CMK (cell line): ENCODE measurements at regions not wholly inside any gene's neighbourhood (a gene's known extent, or its start where the extent isn't known, plus 50 kb on each side); places are given as distances from the start of the nearest gene placed in this dataset.

Source experiments
- DNase-seq: peaks from one replicate; pipeline ENCODE4 v3.0.0-alpha.2; 2010; ENCODE audit warnings: low read depth

DNA sequence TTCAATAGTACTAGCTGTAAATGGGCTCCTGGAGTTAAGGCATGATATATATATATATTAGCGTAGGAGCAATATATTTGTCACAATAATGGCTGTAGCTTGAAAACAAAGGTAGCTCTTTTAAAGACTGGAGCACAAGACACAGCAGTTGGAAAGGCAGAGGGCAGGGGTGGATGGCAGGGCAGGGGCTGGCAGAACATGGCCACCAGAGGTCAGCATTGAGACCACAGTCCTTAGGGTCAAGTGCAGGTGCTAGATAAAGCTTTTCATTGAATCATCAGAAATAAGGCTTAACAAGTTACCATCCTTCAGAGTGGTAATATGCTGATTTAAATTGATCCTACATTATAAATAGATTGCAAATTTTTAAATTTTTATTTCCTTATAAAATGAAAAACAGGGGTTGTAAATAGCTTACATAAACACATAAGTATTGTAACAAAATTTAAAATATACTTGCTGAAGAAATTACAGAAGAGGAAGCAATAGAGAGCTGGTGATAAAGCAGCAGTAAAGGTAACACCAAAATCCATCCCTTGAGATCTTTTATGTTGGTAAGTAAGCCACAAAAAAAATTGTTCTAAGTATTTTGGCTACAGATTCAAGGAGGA is 161.2 kb upstream of the PIEZO2 start:
- DNase-seq, result peak; percentile 20

DNA sequence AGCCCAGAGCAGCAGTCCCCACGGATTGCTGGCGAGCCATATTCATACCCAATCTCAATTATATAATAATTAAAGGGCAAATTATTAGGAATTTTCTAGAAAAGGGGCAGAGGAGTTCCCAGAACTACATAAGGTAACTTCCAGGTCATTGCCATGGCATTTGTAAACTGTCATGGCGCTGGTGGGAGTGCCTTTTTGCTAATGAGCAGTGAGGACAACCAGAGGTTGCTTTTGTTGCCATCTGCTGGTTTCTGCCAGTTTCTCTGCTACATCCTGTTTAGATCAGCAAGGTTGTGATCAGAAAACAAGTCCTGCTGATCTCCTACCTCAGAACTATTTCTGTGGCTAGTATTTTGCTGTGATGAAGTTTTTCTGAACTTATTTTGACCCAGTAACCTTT is 159.8 kb upstream of the PIEZO2 start:
- DNase-seq, result no peak

DNA sequence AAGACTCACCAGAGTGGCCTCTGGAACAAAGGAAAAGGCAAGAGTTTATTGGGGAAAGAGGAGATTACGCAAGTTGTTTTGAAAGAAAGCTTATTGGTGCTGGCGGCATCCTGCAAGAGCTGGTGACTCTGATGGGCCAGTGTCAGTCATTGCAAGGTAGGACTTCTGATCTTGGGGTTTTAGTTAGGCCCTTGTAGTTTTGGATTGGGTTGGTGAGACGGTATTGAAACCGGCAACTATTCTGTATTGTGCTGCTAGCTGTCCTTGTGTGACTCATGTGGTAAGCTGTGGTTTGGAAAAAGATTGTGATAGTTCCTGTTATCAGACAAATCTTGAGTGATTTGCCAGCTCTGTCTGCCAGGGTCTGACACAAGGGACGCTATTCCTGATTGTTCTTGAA is 159.1 kb upstream of the PIEZO2 start:
- DNase-seq, result no peak

DNA sequence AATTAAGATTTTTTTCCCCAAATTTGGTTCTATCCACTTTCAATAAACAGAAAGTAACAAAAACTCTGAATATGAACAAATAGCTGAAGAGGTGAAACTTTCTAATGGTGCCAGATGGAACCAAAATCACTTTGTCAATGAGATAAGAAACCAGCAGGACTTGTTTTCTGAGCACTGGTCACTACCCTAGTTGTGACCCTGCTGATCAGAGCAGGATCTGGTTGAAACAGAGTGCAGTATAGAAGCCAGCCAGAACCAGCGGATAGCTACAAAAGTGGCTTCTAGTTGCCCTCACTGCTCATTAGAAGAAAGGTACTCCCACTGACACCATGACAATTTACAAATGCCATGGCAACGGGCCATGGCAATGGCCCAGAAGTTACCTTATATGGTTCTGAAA is 158.3 kb upstream of the PIEZO2 start:
- DNase-seq, result no peak

DNA sequence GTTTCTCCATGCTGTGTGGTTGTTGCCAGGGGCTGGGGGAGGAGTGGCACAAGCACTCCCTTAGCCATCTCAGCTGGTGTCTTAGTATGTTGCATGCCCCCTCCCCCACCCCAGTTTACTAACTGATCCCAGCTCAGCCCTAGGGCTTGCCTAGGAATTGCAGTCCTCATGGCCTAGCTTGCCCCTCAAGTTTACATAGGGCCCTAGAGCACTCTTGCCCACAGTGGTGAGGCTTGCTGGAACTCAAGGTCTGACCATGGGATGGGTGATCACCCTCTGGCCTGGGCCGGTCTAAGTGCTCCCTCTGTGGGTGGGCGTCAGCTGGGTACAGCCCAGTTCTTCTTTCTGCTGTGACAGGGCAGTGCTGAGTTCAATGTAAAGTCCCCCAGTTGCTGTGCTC is 156.1 kb upstream of the PIEZO2 start:
- no peak for DNase-seq

DNA sequence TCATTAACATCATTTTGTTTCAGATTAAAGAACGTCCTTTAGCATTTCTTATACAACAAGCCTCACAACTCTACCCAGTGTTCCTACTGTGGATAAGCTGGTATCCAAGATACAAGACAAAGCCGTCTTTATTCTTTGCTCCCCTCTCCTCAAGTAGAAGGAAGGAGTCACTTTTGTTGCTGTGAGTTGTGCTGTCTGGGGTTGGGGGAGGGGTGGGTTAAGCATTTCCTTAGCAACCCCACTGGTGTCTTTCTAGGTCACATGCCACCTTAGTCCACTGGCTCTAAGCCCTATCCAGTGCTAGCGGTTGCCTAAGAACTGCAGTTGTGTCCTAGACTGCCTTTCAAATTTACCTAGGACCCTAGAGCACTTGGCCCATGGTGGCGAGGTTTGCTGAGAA is 155.6 kb upstream of the PIEZO2 start:
- no peak for DNase-seq

DNA sequence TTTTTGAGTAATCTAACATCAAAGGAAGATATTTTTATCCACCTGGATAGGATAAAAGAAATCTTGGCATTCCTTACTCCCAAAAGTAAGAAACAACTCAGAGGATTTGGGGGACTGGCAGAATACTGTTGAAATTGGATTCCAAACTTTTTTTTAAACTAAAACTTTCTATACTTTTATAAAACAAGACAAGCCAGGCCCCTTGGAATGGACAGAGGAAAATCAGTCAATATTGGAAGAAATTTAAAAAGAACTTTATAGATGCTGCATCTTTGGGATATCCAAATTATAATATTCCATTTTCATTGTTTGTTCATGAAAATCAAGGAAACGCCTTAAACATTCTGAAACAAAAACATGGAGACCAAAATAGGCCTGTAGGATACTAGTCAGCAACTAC is 147.6 kb upstream of the PIEZO2 start:
- DNase-seq, result no peak

DNA sequence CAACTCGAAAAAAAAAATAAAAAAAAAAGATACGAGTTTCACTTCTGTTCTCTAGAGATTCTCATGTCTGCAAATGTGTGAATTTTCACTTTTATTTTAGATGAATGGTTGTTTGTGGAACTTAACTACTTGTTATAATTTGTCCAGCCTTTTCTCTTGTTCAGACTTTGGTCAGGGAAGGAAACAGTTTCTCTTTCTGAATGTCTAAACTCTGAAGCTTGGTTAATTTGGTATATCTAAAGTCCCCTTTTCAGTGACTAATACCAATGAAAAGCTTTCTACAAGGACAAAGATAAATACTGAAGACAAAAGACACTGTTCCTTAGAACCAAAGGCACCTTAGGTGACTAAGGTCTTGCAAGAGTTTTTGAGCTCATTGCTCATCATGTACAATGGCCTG is 144.4 kb upstream of the PIEZO2 start:
- DNase-seq, result no peak

DNA sequence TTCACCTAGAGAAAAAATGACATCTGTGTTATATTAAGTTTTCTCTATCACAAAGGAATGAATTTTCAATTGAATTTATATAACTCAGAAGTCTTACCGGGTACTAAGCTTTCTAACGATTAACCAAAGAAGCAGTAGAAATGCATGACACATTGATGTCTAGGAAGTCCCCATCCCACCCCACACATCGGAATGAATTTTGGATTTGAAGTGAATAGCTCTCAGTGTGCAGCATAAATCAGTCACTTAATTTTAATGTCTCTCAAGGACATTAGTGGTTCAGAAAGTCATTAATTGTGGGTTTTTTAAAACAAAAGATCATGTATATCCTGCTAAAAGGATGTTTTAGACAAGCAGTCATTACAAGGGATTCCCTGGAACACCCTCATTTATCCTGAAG is 141.4 kb upstream of the PIEZO2 start:
- DNase-seq, result no peak

DNA sequence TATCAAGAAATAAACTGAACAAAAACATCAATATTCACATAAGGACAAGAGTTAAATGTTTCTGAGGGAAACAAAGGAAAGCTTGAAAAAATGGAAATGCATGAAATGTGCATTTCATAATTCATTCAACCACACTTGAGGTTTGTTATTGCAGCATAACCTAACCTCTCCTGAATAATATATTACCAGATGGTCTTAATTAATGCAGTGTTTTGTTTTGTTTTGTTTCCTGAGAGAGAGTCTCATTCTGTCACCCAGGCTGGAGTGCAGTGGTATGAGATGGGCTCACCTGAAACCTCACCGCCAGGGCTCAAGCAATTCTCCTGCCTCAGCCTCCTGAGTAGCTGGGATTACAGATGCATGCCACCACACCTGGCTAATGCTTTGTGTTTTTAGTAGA is 139.9 kb upstream of the PIEZO2 start:
- DNase-seq, result no peak

DNA sequence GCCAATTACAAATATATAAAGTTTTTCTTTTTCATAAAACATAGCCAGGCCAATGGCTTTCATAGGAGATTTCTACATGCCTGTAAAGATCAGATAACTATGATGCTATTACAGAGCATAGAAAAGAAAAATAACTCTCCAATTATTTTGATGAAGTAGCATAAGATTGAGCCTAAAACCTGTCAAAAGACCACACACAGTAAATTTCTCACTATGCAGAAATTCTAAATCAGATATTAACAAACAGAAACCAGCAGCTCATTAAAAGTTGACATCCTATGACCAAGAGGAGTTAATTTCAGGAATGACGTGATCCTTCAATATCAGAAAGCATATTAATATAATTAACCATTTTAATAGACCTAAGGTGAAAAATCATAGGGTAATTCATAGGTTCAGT is 139.0 kb upstream of the PIEZO2 start:
- no peak for DNase-seq

DNA sequence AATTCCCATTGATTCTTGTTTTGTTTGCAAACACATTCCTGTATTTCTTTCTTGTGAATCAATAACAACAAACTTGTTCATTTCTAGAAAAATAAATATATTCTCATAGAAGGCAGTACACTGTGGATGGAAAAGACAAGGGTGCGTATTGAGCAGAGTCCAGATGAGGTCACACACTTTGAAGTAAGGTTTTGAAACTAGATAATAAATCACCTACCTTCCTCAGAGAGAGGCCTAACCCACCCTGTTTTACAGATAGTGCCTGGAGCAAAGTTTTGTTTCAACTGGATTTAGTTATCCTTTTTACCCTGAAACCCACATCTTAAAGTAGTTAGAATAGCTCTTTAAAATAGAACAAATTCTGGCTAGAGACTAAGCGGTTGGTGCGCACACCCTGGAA is 137.1 kb upstream of the PIEZO2 start:
- DNase-seq, result no peak

DNA sequence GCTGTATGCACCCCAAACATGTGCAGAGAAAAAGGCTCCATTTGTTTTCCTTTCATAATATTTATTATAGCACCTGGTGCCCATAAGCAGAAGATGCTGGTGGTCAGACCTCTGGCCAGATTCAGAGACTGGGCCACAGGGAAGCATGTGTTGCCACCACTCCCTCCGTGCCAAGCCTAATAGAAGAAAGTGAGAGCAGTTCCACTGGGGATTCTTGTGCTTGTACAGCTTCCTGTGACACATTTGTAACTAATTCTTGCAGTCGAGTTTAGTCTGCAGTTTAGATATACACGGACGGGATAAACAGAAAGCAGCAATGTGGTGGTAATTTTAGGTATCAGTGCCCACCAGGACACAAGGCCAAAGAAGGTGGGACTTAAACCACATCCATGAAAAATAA is 135.4 kb upstream of the PIEZO2 start:
- no peak for DNase-seq

DNA sequence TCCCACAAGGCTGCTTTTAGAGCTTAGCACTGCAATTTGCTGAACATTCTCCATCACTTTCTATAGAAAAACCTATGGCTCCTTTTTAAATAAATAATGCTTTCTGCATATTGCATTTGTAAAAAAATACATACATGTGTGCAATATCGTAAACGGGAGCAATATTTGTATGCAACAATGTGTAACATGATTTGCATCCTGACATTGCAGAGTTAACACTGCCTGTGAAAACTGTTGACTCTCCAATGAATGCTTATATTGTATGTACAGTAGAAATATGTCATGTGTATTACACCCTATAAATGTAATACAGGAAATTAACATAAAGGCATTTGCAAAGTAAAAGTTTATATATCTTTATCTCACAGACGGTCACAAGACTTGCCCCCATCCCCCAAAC is 135.0 kb upstream of the PIEZO2 start:
- no peak for DNase-seq

DNA sequence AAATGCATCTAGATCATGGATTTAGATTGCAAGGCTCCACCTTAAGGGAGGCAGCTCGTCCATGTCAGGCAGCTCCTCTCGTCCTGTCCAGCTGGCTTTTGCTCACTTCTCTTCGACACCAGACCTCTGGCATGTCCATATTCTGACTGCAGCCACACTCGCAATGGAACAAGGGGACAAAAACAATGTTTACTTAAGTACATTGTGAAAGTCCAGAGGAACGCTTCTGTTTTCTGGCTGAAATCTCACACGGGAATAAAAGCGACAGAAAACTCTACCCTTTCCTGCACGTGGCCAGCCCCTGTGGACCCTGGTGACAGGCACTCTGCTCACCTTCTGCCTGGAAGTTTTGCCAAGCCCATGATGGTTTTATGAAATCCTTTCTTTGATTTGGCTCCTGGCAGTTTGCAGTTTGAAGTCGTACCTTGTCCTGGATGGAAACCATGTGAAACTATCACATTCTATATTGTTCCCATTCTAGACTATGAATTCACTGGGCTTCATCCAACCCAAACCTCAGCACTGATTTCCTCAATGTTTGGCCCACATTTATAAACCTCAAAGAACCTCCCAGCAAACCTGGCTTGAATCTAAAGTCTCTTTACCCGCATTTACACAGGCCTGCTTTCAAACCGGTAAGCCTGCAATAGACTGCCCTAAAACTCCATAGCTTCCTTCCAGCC is 134.3 kb upstream of the PIEZO2 start:
- DNase-seq, result no peak

DNA sequence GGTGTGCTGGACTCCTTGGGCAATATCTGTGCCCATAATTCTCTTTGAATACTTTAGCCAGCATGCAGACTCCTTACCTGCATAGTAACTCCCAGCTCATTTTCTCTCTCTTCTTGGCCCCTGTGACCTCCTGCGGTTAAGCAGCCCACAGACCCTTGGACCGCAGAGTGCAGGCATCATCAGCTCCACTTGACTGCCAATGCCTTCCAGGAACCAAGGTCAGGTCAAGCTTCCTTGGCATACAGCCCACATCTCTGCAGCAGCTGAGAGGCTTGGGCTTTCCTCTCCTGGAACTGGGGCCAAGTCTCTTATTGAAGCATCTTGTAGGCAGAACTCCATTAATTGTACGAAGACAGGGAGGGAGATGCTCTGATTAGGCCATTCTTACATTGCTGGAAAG is 130.1 kb upstream of the PIEZO2 start:
- no peak for DNase-seq

DNA sequence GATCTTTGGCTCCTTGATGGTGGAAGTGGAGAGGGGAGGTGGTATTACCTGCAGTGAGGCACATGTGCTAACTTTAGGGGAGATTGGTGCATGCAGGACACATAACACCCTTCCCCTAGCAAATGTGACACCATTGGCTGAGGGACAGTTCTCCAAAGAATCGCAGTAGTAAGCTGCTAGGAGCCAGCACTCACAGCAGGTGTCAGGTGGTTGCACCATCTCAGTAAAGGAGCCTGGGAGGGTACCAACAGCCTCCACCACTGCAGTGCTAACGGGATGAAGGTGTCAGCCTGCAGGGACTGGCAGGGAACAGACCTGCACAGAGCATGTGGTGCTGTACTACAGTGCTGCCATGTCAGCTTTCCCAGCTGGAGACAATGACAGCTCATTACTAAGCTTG is 127.3 kb upstream of the PIEZO2 start:
- DNase-seq, result no peak

DNA sequence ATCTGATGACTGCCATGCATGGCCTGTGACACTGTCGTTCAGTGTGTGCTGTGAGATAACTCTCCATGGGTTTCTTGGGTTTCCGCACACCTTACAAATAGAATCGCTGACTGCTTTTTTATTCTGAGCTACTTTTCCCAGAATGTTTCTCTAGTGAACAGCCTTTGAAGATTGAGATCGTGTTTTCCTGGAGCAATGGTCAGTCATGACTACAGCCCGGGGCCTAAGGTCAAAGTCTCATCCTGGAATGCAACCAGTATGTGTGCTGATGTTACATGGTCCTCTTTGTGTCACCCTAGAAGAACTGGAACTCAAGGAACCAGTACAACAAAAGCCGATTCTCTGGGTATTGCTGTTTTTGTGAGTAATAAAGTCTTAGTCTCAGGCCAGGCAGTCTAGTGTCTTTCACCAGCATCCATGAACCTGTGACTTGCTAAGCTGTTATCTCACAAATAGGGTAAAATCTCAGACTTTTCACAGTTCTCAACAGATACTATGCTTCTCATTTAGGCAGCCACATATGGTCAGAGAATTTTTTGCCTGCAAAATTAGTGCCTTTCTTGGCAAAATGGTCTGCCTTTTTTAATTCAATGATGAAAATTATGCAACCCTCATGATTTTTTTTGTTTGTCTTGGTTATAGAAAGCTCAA is 124.9 kb upstream of the PIEZO2 start:
- no peak for DNase-seq

DNA sequence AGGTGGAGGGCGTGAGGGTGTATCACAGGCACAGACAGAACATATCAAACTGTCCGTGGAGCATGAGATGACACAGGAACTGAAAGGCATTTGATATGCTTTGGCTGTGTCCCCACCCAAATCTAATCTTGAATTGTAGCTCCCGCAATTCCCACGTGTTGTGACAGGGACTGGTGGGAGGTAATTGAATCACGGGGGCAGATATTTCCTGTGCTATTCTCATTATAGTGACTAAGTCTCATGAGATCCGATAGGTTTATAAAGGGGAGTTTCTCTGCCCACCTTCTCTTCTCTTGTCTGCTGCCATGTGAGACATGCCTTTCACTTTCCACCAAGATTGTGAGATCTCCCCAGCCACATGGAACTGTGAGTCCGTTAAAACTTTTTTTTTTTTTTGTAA is 123.1 kb upstream of the PIEZO2 start:
- DNase-seq, result no peak

DNA sequence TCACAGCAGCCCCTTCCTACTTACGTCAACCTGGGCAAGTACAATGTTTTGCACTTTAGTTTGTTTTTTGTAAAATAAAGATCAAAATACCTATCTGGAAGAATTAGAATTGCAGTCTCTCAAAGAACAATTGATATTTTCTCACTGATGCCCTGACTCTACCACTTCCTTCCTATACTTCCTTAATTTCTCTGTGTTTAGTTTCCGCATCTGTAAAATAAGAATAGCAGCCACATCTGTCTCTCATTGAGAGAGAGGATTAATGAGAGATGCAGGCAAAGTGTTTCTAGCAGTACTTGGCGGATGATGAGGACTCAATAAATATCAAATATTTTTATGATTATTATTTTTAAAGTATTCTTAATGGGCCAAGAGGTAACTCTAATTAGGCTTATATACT is 122.6 kb upstream of the PIEZO2 start:
- DNase-seq, result no peak

DNA sequence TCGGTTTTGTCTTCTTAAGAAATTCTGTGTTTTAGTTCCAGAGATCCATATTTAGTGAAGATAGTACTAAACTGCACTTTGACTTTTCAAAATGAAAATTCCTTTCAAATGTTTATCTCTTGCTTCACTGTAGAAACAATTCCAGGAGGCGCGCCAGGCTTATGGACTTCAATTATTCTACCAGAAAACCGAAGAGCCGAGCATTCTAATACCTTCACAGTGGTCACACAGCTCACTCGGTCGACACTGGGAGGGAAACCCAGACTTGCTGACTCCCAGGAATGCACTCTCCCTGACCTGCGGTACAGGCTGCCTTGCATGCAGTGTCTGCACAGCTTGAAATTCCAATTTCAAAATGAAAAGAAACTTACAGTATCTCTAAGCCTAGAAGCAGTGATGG is 119.9 kb upstream of the PIEZO2 start:
- no peak for DNase-seq

DNA sequence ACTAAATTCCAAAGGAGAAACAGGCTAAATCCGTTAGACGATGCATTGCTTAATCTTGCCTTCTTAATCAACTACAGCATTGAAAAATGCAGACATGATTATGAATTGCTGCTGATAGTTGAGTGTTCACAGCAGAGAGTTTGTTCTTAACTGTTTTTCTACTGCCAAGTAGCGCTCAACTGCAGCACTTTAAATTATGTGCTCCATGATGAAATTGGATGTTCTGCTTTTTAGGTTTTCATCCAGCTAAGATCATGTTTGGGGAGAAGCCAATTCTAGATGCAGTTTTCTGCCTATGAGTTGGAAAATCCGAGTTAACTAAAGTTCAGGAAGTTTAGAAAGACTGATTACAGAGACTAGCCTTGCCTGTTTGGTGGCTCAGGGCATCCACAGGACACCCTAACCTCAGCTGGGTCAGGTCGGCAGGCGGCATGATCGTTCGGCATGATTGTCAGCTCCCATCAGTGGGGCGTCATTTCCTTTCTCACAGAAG is 119.4 kb upstream of the PIEZO2 start:
- DNase-seq, result no peak

DNA sequence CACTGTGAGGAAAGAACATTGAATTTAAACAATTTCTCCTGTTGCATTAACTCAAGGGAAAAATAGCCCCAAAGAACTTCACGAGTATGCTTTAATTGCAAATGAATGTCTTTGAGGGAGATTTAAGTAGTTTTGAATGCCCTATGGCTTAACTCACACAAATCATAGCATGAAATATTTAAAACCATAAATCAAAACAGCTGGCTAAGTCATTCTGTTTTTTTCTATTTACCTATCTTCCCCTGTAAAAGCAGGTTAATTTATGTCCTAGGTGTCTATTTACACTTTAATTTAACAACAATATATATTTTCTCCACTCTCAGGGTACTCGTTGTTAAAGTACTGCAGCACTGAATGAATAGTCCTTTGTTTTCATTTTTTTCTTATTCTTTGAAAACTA is 118.8 kb upstream of the PIEZO2 start:
- no peak for DNase-seq
